Keratinocyte (primary cell): ENCODE measurements at regions not wholly inside any gene's neighbourhood (a gene's known extent, or its start where the extent isn't known, plus 50 kb on each side); places are given as distances from the start of the nearest gene placed in this dataset.

Experiments
- DNase-seq: peaks from one replicate; pipeline ENCODE4 v3.0.0-alpha.2; 2011; ENCODE audit warnings: low read depth, missing footprints, low spot score
- FAIRE-seq: peaks from 2 replicates; lab custom pipeline; 2011; peaks lifted over from hg19 to GRCh38; lab: Jason Lieb, UNC
- H2AFZ ChIP-seq: 2 replicates; pipeline ENCODE4 v1.6.0; 2012; ENCODE audit warnings: low read length, control low read depth, inconsistent platforms; ENCODE audit not compliant: control insufficient read depth
- H3K27ac ChIP-seq: 2 replicates; pipeline ENCODE4 v1.5.1; 2011; ENCODE audit warnings: low read length; ENCODE audit not compliant: control insufficient read depth, insufficient read depth
- H3K27me3 ChIP-seq: 3 replicates; pipeline ENCODE4 v1.6.0; 2011; ENCODE audit warnings: low read length; ENCODE audit not compliant: control insufficient read depth, insufficient read depth; ENCODE audit errors: extremely low read depth
- H3K36me3 ChIP-seq, 2 experiments: 2 replicates in 1 of 2; 3 replicates in 1 of 2; pipeline ENCODE4 v1.5.1; 2011; ENCODE audit warnings: low read length in 2 of 2, mild to moderate bottlenecking in 1 of 2; ENCODE audit not compliant: control insufficient read depth in 2 of 2, insufficient read depth in 2 of 2; ENCODE audit errors: extremely low read depth in 1 of 2
- H3K4me1 ChIP-seq: 3 replicates; pipeline ENCODE4 v1.5.1; 2011; ENCODE audit warnings: low read length; ENCODE audit not compliant: control insufficient read depth, insufficient read depth; ENCODE audit errors: extremely low read depth
- H3K4me2 ChIP-seq: 3 replicates; pipeline ENCODE4 v1.6.0; 2011; ENCODE audit warnings: low read depth, low read length; ENCODE audit not compliant: control insufficient read depth, insufficient read depth; ENCODE audit errors: extremely low read depth
- H3K4me3 ChIP-seq, 3 experiments: fragments of 200-600 bp in 1 of 3; sonication (generic) in 1 of 3; 2 replicates in 2 of 3; 3 replicates in 1 of 3; pipeline ENCODE4 v1.5.1; 2011 to 2016; ENCODE audit warnings: low read length in 3 of 3, mild to moderate bottlenecking in 3 of 3, control low read depth in 2 of 3, inconsistent platforms in 1 of 3, low read depth in 1 of 3, mixed read lengths in 1 of 3, mixed run types in 1 of 3, moderate library complexity in 1 of 3; ENCODE audit not compliant: control insufficient read depth in 2 of 3, insufficient read depth in 2 of 3; ENCODE audit errors: extremely low read depth in 1 of 3
- H3K79me2 ChIP-seq: 2 replicates; pipeline ENCODE4 v1.6.0; 2012; ENCODE audit warnings: low read length; ENCODE audit not compliant: control insufficient read depth, insufficient read depth
- H3K9ac ChIP-seq: 3 replicates; pipeline ENCODE4 v1.6.0; 2011; ENCODE audit warnings: low read length; ENCODE audit not compliant: control insufficient read depth, insufficient read depth; ENCODE audit errors: extremely low read depth
- H3K9me1 ChIP-seq: 3 replicates; pipeline ENCODE4 v1.6.0; 2011; ENCODE audit warnings: low read length; ENCODE audit not compliant: control insufficient read depth, insufficient read depth; ENCODE audit errors: extremely low read depth
- H3K9me3 ChIP-seq: 2 replicates; pipeline ENCODE4 v1.5.1; 2012; ENCODE audit warnings: low read depth, low read length; ENCODE audit not compliant: control insufficient read depth
- H4K20me1 ChIP-seq: 3 replicates; pipeline ENCODE4 v1.6.0; 2011; ENCODE audit warnings: low read length; ENCODE audit not compliant: control insufficient read depth, insufficient read depth; ENCODE audit errors: extremely low read depth
- CTCF ChIP-seq, 3 experiments: IDR thresholded peaks in 1 of 3; conservative IDR thresholded peaks in 1 of 3; optimal IDR thresholded peaks in 1 of 3; 2 replicates in 2 of 3; 3 replicates in 1 of 3; pipeline versions ENCODE3 to v1.5.1; 2011; ENCODE audit warnings: low read length in 3 of 3, mild to moderate bottlenecking in 3 of 3, moderate library complexity in 2 of 3, control low read depth in 1 of 3, inconsistent platforms in 1 of 3; ENCODE audit not compliant: insufficient read depth in 2 of 3; ENCODE audit errors: extremely low read depth in 1 of 3
- EZH2 ChIP-seq: IDR thresholded peaks from one replicate; pipeline ENCODE4 v1.6.1; 2012; ENCODE audit warnings: inconsistent platforms, mild to moderate bottlenecking, low read length, moderate library complexity
- dilution Hi-C: fragments of 300-500 bp; cut with MboI; formaldehyde crosslinking; loops from one replicate; pipeline ENCODE4 v1.7.0; 2020; ENCODE audit warnings: low sequenced_read_pairs; ENCODE audit not compliant: extremely low pct_ligation_motif_present

GRCh38 chr14:43778937-43779639, 728.0 kb downstream of the FSCB start:
- TF ChIP-seq EZH2 (no peak), CTCF (optimal IDR thresholded peaks at IDR 0.05 in 1 of 3, IDR thresholded peaks at IDR 0.05 in 1 of 3, conservative IDR thresholded peaks at IDR 0.05 in 1 of 3; ENCODE audit: extremely low read depth in 1 of 3, insufficient read depth in 2 of 3, low read length in 3 of 3) (no peak)
- H3K27ac ChIP-seq: no peak overlapping the region
- H3K27me3 ChIP-seq: no peaks in the 10 kb centered on the region
- no peaks in the 10 kb centered on the region for H3K36me3 ChIP-seq
- no peak overlapping the region for H3K4me3 ChIP-seq
- H4K20me1 ChIP-seq: no peaks in the 10 kb centered on the region
- H3K4me2 ChIP-seq: no peak overlapping the region
- DNase-seq (no peak), FAIRE-seq (no peak)
- H3K9ac ChIP-seq: no peak overlapping the region
- no peaks in the 10 kb centered on the region for H3K4me1 ChIP-seq
- no peak overlapping the region for H2AFZ ChIP-seq
- no peaks in the 10 kb centered on the region for H3K9me3 ChIP-seq
- H3K79me2 ChIP-seq: no peaks in the 10 kb centered on the region
- dilution Hi-C loops: no loop called here
- H3K9me1 ChIP-seq: no peaks in the 10 kb centered on the region

GRCh38 chr14:43778570-43778936, 728.5 kb downstream of the FSCB start:
- Histone ChIP-seq H3K4me1 (no peaks in the 10 kb centered on the region), H3K9ac (no peak overlapping the region), H3K36me3 (no peaks in the 10 kb centered on the region), H3K4me3 (no peak overlapping the region), H3K9me1 (no peaks in the 10 kb centered on the region), H3K27me3 (no peaks in the 10 kb centered on the region), H3K79me2 (no peaks in the 10 kb centered on the region), H2AFZ (no peak overlapping the region), H3K27ac (no peak overlapping the region), H3K9me3 (no peaks in the 10 kb centered on the region), H4K20me1 (no peaks in the 10 kb centered on the region), H3K4me2 (no peak overlapping the region)
- FAIRE-seq (no peak), DNase-seq (no peak)
- no peak for TF ChIP-seq CTCF (optimal IDR thresholded peaks at IDR 0.05 in 1 of 3, IDR thresholded peaks at IDR 0.05 in 1 of 3, conservative IDR thresholded peaks at IDR 0.05 in 1 of 3; ENCODE audit: extremely low read depth in 1 of 3, insufficient read depth in 2 of 3, low read length in 3 of 3)
- no peak for TF ChIP-seq EZH2
- dilution Hi-C loops: no loop called here
